Body of pancreas (tissue), 4 donors: ENCODE measurements at regions not wholly inside any gene's neighbourhood (a gene's known extent, or its start where the extent isn't known, plus 50 kb on each side); places are given as distances from the start of the nearest gene placed in this dataset.

Experiments
- POLR2A ChIP-seq, 3 donors: fragments of 450-650 bp; IDR thresholded peaks; one replicate each; pipeline ENCODE4 v1.6.1; 2016; ENCODE audit warnings: antibody characterized with exemption in 3 of 3, mild to moderate bottlenecking in 2 of 3
- TF ChIP-seq, protein P1 (sequence below), 7 experiments: fragments of 450-650 bp in 4 of 7; fragments of 200-600 bp in 3 of 7; sonication (generic) in 3 of 7; IDR thresholded peaks; one replicate each; pipeline ENCODE4 v1.5.1; 2016 to 2019; ENCODE audit warnings: antibody characterized with exemption in 7 of 7

DNA sequence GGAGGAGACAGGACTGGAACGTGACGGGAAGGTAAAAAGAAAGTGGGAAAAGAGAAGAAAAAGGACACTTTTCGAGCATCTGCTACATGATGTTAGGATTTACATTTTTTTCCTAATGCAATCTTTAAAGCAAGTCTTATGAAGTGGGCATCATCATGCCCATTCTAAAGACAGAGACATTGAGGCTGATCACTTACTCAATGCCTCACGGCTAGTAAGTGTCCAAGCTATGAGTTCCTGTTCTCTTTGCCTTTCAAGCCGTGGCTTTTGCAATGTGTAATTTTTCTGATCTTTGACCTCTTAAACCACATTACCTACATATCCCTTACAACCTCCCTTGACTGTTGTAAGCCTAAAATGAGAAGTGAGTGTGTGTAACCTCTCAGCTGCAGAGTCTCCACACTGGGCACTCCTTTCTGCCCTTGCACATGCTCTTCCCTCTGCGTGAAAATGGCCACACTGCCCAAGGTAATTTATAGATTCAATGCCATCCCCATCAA is 649.2 kb downstream of the RNF144A start:
- TF ChIP-seq, protein P1, sequence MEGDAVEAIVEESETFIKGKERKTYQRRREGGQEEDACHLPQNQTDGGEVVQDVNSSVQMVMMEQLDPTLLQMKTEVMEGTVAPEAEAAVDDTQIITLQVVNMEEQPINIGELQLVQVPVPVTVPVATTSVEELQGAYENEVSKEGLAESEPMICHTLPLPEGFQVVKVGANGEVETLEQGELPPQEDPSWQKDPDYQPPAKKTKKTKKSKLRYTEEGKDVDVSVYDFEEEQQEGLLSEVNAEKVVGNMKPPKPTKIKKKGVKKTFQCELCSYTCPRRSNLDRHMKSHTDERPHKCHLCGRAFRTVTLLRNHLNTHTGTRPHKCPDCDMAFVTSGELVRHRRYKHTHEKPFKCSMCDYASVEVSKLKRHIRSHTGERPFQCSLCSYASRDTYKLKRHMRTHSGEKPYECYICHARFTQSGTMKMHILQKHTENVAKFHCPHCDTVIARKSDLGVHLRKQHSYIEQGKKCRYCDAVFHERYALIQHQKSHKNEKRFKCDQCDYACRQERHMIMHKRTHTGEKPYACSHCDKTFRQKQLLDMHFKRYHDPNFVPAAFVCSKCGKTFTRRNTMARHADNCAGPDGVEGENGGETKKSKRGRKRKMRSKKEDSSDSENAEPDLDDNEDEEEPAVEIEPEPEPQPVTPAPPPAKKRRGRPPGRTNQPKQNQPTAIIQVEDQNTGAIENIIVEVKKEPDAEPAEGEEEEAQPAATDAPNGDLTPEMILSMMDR (IDR thresholded peaks at IDR 0.05), result no peak
- no peak for TF ChIP-seq POLR2A (IDR thresholded peaks at IDR 0.05)
